KMS-11 (cell line): ENCODE measurements at regions not wholly inside any gene's neighbourhood (a gene's known extent, or its start where the extent isn't known, plus 50 kb on each side); places are given as distances from the start of the nearest gene placed in this dataset.
A peak's percentile ranks its signal among the peaks of the same experiment; 100 is the strongest.

Source experiments
- H2AFZ ChIP-seq: fragments of 200-600 bp; sonication (generic); 2 replicates; pipeline ENCODE4 v1.6.1; 2016; ENCODE audit warnings: antibody characterized with exemption, mixed run types, low read depth
- H3K27ac ChIP-seq: fragments of 200-600 bp; sonication (generic); 2 replicates; pipeline ENCODE4 v1.6.1; 2016; ENCODE audit warnings: mild to moderate bottlenecking, mixed run types
- H3K27me3 ChIP-seq: fragments of 200-600 bp; sonication (generic); 2 replicates; pipeline ENCODE4 v1.6.1; 2017; ENCODE audit warnings: mild to moderate bottlenecking, low read depth, mixed run types, moderate library complexity; ENCODE audit not compliant: insufficient read depth
- H3K36me3 ChIP-seq: fragments of 200-600 bp; sonication (generic); 2 replicates; pipeline ENCODE4 v1.6.1; 2017; ENCODE audit warnings: mild to moderate bottlenecking, mixed run types; ENCODE audit not compliant: insufficient read depth
- H3K4me1 ChIP-seq: fragments of 200-600 bp; sonication (generic); 2 replicates; pipeline ENCODE4 v1.6.1; 2016; ENCODE audit warnings: mild to moderate bottlenecking, low read depth, mixed run types; ENCODE audit not compliant: poor library complexity, severe bottlenecking
- H3K4me2 ChIP-seq: fragments of 200-600 bp; sonication (generic); 2 replicates; pipeline ENCODE4 v1.7.0; 2016; ENCODE audit warnings: mild to moderate bottlenecking, mixed run types
- H3K4me3 ChIP-seq: fragments of 200-600 bp; sonication (generic); IDR thresholded peaks from 2 replicates; pipeline ENCODE4 v1.6.1; 2017; ENCODE audit warnings: low read depth, low read length, mixed read lengths; ENCODE audit not compliant: insufficient read depth
- H3K79me2 ChIP-seq: fragments of 200-600 bp; sonication (generic); 2 replicates; pipeline ENCODE4 v1.6.1; 2016; ENCODE audit warnings: low read depth, mixed run types; ENCODE audit not compliant: insufficient read depth
- H3K9ac ChIP-seq: fragments of 200-600 bp; sonication (generic); 2 replicates; pipeline ENCODE4 v1.6.1; 2016; ENCODE audit warnings: mild to moderate bottlenecking, mixed run types
- H4K20me1 ChIP-seq: fragments of 200-600 bp; sonication (generic); 2 replicates; pipeline ENCODE4 v1.6.1; 2016; ENCODE audit warnings: mild to moderate bottlenecking, mixed run types; ENCODE audit not compliant: insufficient read depth
- CTCF ChIP-seq: fragments of 200-600 bp; sonication (generic); conservative IDR thresholded peaks from 2 replicates; pipeline ENCODE4 v1.6.1; 2017; ENCODE audit warnings: low read depth, mild to moderate bottlenecking, antibody characterized with exemption, low read length, moderate library complexity, mixed read lengths

- peak overlapping the region; percentile 35; the same call in 1 of the 2 replicates for H3K9ac ChIP-seq
- H3K36me3 ChIP-seq: no peaks in the 10 kb centered on the region
- TF ChIP-seq CTCF: no peak
- H4K20me1 ChIP-seq: no peaks in the 10 kb centered on the region
- H3K4me1 ChIP-seq: peaks cover 77% of the 10 kb centered on the region
- no peaks in the 10 kb centered on the region for H3K27me3 ChIP-seq
- no peak overlapping the region for H3K4me3 ChIP-seq
- peak overlapping the region; percentile 88 for H3K27ac ChIP-seq
- no peaks in the 10 kb centered on the region for H3K79me2 ChIP-seq
- peak overlapping the region; percentile 53 for H3K4me2 ChIP-seq
- no peak overlapping the region for H2AFZ ChIP-seq
These were observed 1044.3 kb downstream of the BCL11B start for GRCh38 chr14:98227727-98228111.

GRCh38 chr14:98229656-98230366 lies 1042.2 kb downstream of the BCL11B start:
- H3K27ac ChIP-seq: no peak overlapping the region
- no peaks in the 10 kb centered on the region for H3K27me3 ChIP-seq
- no peaks in the 10 kb centered on the region for H3K79me2 ChIP-seq
- no peak overlapping the region for H3K4me3 ChIP-seq
- no peak for TF ChIP-seq CTCF
- peak overlapping the region; percentile 33; the same call in 1 of the 2 replicates for H3K4me2 ChIP-seq
- H3K4me1 ChIP-seq: peaks cover 60% of the 10 kb centered on the region
- no peaks in the 10 kb centered on the region for H3K36me3 ChIP-seq
- no peaks in the 10 kb centered on the region for H4K20me1 ChIP-seq
- peak overlapping the region; percentile 7; the same call in 1 of the 2 replicates for H2AFZ ChIP-seq
- no peak overlapping the region for H3K9ac ChIP-seq

- Histone ChIP-seq H3K4me1 (peaks cover 54% of the 10 kb centered on the region), H3K4me2 (no peak overlapping the region), H2AFZ (no peak overlapping the region), H3K36me3 (no peaks in the 10 kb centered on the region), H3K9ac (no peak overlapping the region), H3K27me3 (no peaks in the 10 kb centered on the region), H3K79me2 (no peaks in the 10 kb centered on the region), H3K4me3 (no peak overlapping the region), H3K27ac (no peak overlapping the region), H4K20me1 (no peaks in the 10 kb centered on the region)
- no peak for TF ChIP-seq CTCF
These were observed 1041.6 kb downstream of the BCL11B start for GRCh38 chr14:98230411-98230810.

GRCh38 chr14:98231210-98231609 lies 1040.8 kb downstream of the BCL11B start:
- Histone ChIP-seq H3K4me1 (peaks cover 46% of the 10 kb centered on the region), H3K4me3 (no peak overlapping the region), H3K79me2 (no peaks in the 10 kb centered on the region), H3K27me3 (no peaks in the 10 kb centered on the region), H3K9ac (no peak overlapping the region), H3K4me2 (no peak overlapping the region), H3K36me3 (no peaks in the 10 kb centered on the region), H2AFZ (no peak overlapping the region), H4K20me1 (no peaks in the 10 kb centered on the region), H3K27ac (no peak overlapping the region)
- TF ChIP-seq CTCF: no peak
